ENCODE measurements at regions not wholly inside any gene's neighbourhood (a gene's known extent, or its start where the extent isn't known, plus 50 kb on each side); places are given as distances from the start of the nearest gene placed in this dataset.

DNA sequence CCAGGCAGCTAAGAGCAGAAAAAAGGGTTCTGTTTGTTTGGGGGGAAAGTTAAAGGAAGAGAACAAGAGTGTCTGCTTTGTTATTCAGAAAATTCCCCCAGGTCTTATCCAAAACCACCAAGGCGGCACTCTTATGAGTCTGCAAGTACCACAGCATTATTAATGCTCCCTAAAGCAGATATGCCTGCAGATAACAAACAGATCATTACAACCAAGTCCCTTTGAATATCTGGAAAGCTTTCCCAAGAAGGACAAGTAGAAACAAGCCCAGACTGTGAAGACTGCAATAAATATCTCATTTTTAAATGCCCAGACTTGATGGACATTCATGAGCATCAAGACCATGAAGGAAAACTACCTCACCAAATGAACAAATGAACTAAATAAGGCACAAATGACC is 278.6 kb upstream of the TMEFF2 start:
- Histone ChIP-seq H3K9ac (ENCODE audit: low read length) (no peak overlapping the region), H3K27me3 (ENCODE audit: control insufficient read depth in 1 of 2, insufficient read depth in 2 of 2, low read length in 2 of 2) (no peaks in the 10 kb centered on the region), H3K36me3 (ENCODE audit: insufficient read depth, low read length) (no peaks in the 10 kb centered on the region), H3K9me3 (ENCODE audit: low read length) (no peaks in the 10 kb centered on the region), H3K4me3 (ENCODE audit: low read depth in 1 of 2, low read length in 2 of 2) (no peak overlapping the region), H3K4me1 (ENCODE audit: insufficient read depth, low read length) (no peaks in the 10 kb centered on the region), H3K27ac (ENCODE audit: low read depth, low read length) (no peak overlapping the region)

DNA sequence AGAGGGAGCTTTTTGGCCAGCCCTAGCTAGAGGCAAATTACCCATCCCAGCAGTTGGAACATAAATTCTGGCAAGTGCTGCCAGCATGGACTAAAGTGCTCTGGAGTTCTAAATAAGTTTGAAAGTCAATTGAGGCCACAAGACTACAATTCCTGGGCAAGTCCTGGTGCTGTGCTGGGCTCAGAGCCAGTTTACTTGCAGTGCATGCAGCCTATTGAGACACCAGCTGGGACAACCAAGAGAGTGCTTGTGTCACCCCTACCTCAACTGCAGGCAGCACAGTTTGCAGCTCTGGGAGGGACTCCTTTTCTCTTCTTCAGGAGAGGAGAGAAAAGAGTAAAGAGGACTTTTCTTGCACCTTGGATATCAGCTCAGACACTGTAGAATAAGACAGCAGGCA is 277.2 kb upstream of the TMEFF2 start:
- no peaks in the 10 kb centered on the region for H3K27me3 ChIP-seq (ENCODE audit: control insufficient read depth in 1 of 2, insufficient read depth in 2 of 2, low read length in 2 of 2)
- no peaks in the 10 kb centered on the region for H3K9me3 ChIP-seq (ENCODE audit: low read length)
- no peak overlapping the region for H3K9ac ChIP-seq (ENCODE audit: low read length)
- H3K27ac ChIP-seq (ENCODE audit: low read depth, low read length): no peak overlapping the region
- no peaks in the 10 kb centered on the region for H3K36me3 ChIP-seq (ENCODE audit: insufficient read depth, low read length)
- no peak overlapping the region for H3K4me3 ChIP-seq (ENCODE audit: low read depth in 1 of 2, low read length in 2 of 2)
- no peaks in the 10 kb centered on the region for H3K4me1 ChIP-seq (ENCODE audit: insufficient read depth, low read length)

DNA sequence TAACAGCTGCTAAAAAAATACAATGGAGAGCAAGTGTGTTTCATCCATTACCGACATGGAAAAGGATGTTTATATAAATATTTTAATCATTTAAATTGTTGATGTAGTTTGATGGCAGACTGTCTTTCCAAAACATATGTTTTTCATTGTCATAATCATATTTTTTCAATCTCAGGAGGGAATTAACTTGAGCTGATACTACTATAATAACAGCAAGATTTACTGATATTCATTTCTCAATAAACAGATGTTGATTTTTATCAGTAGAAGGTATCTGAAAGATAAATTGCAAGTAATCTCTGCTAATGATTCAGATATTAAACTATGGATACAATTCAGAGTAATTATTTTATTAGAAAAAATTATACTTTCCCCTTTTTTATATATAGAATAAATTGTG is 274.9 kb upstream of the TMEFF2 start:
- no peaks in the 10 kb centered on the region for H3K36me3 ChIP-seq (ENCODE audit: insufficient read depth, low read length)
- no peaks in the 10 kb centered on the region for H3K27me3 ChIP-seq (ENCODE audit: control insufficient read depth in 1 of 2, insufficient read depth in 2 of 2, low read length in 2 of 2)
- no peaks in the 10 kb centered on the region for H3K9me3 ChIP-seq (ENCODE audit: low read length)
- no peak overlapping the region for H3K4me3 ChIP-seq (ENCODE audit: low read depth in 1 of 2, low read length in 2 of 2)
- H3K9ac ChIP-seq (ENCODE audit: low read length): no peak overlapping the region
- H3K27ac ChIP-seq (ENCODE audit: low read depth, low read length): no peak overlapping the region
- no peaks in the 10 kb centered on the region for H3K4me1 ChIP-seq (ENCODE audit: insufficient read depth, low read length)

DNA sequence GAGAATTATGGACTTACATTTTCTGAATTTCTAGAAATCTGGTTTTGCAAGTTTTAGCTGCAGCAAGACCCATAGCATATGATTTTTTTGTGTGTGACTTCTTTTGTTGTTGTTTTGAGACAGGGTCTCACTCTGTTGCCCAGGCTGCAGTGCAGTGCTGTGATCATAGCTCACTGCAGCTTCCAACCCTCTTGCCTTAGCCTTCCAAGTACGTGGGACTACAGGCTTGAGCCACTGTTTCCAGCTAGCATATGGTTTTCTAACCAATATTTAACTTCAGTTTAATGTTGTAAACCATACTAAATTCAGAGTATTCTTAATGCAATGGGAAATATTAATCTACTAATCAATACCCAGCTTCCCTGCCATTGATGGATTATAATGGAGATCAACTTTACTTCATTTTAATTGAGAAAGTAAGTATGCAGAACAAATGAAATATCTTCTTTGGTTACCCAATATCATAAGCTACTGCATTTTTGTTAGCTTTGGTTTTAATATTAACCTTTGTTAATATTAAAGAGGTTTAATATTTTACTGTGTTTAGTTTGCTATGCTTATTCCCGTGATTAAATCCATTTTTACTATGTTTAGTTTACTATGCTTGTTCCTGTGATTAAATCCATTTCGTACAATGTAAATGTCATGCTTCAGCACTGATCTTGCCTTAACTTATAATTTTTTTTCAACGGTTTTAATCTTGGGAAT is 273.4 kb upstream of the TMEFF2 start:
- Histone ChIP-seq H3K9me3 (ENCODE audit: low read length) (no peaks in the 10 kb centered on the region), H3K27me3 (ENCODE audit: control insufficient read depth in 1 of 2, insufficient read depth in 2 of 2, low read length in 2 of 2) (no peaks in the 10 kb centered on the region), H3K36me3 (ENCODE audit: insufficient read depth, low read length) (no peaks in the 10 kb centered on the region), H3K27ac (ENCODE audit: low read depth, low read length) (no peak overlapping the region), H3K9ac (ENCODE audit: low read length) (no peak overlapping the region), H3K4me1 (ENCODE audit: insufficient read depth, low read length) (no peaks in the 10 kb centered on the region), H3K4me3 (ENCODE audit: low read depth in 1 of 2, low read length in 2 of 2) (no peak overlapping the region)

- no peaks in the 10 kb centered on the region for H3K9me3 ChIP-seq (ENCODE audit: low read length)
- no peak overlapping the region for H3K9ac ChIP-seq (ENCODE audit: low read length)
- no peaks in the 10 kb centered on the region for H3K36me3 ChIP-seq (ENCODE audit: insufficient read depth, low read length)
- no peak overlapping the region for H3K27ac ChIP-seq (ENCODE audit: low read depth, low read length)
- H3K4me3 ChIP-seq (ENCODE audit: low read depth in 1 of 2, low read length in 2 of 2): no peak overlapping the region
- no peaks in the 10 kb centered on the region for H3K27me3 ChIP-seq (ENCODE audit: control insufficient read depth in 1 of 2, insufficient read depth in 2 of 2, low read length in 2 of 2)
- no peaks in the 10 kb centered on the region for H3K4me1 ChIP-seq (ENCODE audit: insufficient read depth, low read length)
Measured at GRCh38 chr2:192465141-192465540, 270.4 kb upstream of the TMEFF2 start.

GRCh38 chr2:192459422-192459821 is 264.7 kb upstream of the TMEFF2 start:
- Histone ChIP-seq H3K9me3 (ENCODE audit: low read length) (no peaks in the 10 kb centered on the region), H3K27ac (ENCODE audit: low read depth, low read length) (no peak overlapping the region), H3K4me3 (ENCODE audit: low read depth in 1 of 2, low read length in 2 of 2) (no peak overlapping the region), H3K9ac (ENCODE audit: low read length) (no peak overlapping the region), H3K27me3 (ENCODE audit: control insufficient read depth in 1 of 2, insufficient read depth in 2 of 2, low read length in 2 of 2) (no peaks in the 10 kb centered on the region), H3K4me1 (ENCODE audit: insufficient read depth, low read length) (no peaks in the 10 kb centered on the region), H3K36me3 (ENCODE audit: insufficient read depth, low read length) (no peaks in the 10 kb centered on the region)

- H3K9me3 ChIP-seq (ENCODE audit: low read length): no peaks in the 10 kb centered on the region
- no peak overlapping the region for H3K4me3 ChIP-seq (ENCODE audit: low read depth in 1 of 2, low read length in 2 of 2)
Measured at GRCh38 chr2:192448881-192449280, 254.1 kb upstream of the TMEFF2 start.

GRCh38 chr2:192444286-192444838 is 249.6 kb upstream of the TMEFF2 start:
- Histone ChIP-seq H3K9ac (ENCODE audit: low read length) (no peak overlapping the region), H3K9me3 (ENCODE audit: low read length) (no peaks in the 10 kb centered on the region), H3K36me3 (ENCODE audit: insufficient read depth, low read length) (no peaks in the 10 kb centered on the region), H3K4me3 (ENCODE audit: low read depth in 1 of 2, low read length in 2 of 2) (no peak overlapping the region), H3K4me1 (ENCODE audit: insufficient read depth, low read length) (no peaks in the 10 kb centered on the region), H3K27me3 (ENCODE audit: control insufficient read depth in 1 of 2, insufficient read depth in 2 of 2, low read length in 2 of 2) (no peaks in the 10 kb centered on the region), H3K27ac (ENCODE audit: low read depth, low read length) (no peak overlapping the region)

More at GRCh38 chr2:192448881-192449280, 254.1 kb upstream of the TMEFF2 start:
- Histone ChIP-seq H3K27ac (ENCODE audit: low read depth, low read length) (no peak overlapping the region), H3K4me1 (ENCODE audit: insufficient read depth, low read length) (no peaks in the 10 kb centered on the region), H3K27me3 (ENCODE audit: control insufficient read depth in 1 of 2, insufficient read depth in 2 of 2, low read length in 2 of 2) (no peaks in the 10 kb centered on the region), H3K36me3 (ENCODE audit: insufficient read depth, low read length) (no peaks in the 10 kb centered on the region), H3K9ac (ENCODE audit: low read length) (no peak overlapping the region)

GRCh38 chr2:192443831-192444230 is 249.1 kb upstream of the TMEFF2 start:
- Histone ChIP-seq H3K4me3 (ENCODE audit: low read depth in 1 of 2, low read length in 2 of 2) (no peak overlapping the region), H3K36me3 (ENCODE audit: insufficient read depth, low read length) (no peaks in the 10 kb centered on the region), H3K9ac (ENCODE audit: low read length) (no peak overlapping the region), H3K27me3 (ENCODE audit: control insufficient read depth in 1 of 2, insufficient read depth in 2 of 2, low read length in 2 of 2) (no peaks in the 10 kb centered on the region), H3K9me3 (ENCODE audit: low read length) (no peaks in the 10 kb centered on the region), H3K4me1 (ENCODE audit: insufficient read depth, low read length) (no peaks in the 10 kb centered on the region), H3K27ac (ENCODE audit: low read depth, low read length) (no peak overlapping the region)

DNA sequence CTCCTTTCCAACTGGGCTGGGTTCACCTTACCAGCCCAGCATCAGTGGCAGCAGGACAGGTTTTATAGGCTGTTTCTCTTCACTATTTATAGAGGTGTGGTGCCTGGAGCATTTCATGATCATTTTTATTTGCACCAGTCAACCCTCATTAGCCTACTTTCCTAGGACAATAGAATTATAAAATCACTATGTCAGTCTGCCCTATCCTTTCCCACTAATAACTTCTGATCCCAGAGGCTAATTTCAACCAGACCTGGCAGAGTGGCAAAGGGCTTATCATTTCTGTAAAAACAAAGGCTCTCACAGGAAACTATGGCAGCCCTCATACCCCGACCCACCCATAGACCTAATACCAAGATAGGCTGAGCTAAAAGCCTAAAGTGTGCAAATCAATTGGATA is 243.5 kb upstream of the TMEFF2 start:
- H3K4me3 ChIP-seq (ENCODE audit: low read depth in 1 of 2, low read length in 2 of 2): no peak overlapping the region
- no peaks in the 10 kb centered on the region for H3K27me3 ChIP-seq (ENCODE audit: control insufficient read depth in 1 of 2, insufficient read depth in 2 of 2, low read length in 2 of 2)
- H3K9ac ChIP-seq (ENCODE audit: low read length): no peak overlapping the region
- no peaks in the 10 kb centered on the region for H3K4me1 ChIP-seq (ENCODE audit: insufficient read depth, low read length)
- no peak overlapping the region for H3K27ac ChIP-seq (ENCODE audit: low read depth, low read length)
- H3K36me3 ChIP-seq (ENCODE audit: insufficient read depth, low read length): no peaks in the 10 kb centered on the region
- no peaks in the 10 kb centered on the region for H3K9me3 ChIP-seq (ENCODE audit: low read length)

- H3K4me1 ChIP-seq (ENCODE audit: insufficient read depth, low read length): no peaks in the 10 kb centered on the region
- no peak overlapping the region for H3K4me3 ChIP-seq (ENCODE audit: low read depth in 1 of 2, low read length in 2 of 2)
- H3K27me3 ChIP-seq (ENCODE audit: control insufficient read depth in 1 of 2, insufficient read depth in 2 of 2, low read length in 2 of 2): no peaks in the 10 kb centered on the region
- H3K27ac ChIP-seq (ENCODE audit: low read depth, low read length): no peak overlapping the region
- no peaks in the 10 kb centered on the region for H3K36me3 ChIP-seq (ENCODE audit: insufficient read depth, low read length)
- no peaks in the 10 kb centered on the region for H3K9me3 ChIP-seq (ENCODE audit: low read length)
- no peak overlapping the region for H3K9ac ChIP-seq (ENCODE audit: low read length)
Measured at GRCh38 chr2:192437653-192438052, 242.9 kb upstream of the TMEFF2 start.

DNA sequence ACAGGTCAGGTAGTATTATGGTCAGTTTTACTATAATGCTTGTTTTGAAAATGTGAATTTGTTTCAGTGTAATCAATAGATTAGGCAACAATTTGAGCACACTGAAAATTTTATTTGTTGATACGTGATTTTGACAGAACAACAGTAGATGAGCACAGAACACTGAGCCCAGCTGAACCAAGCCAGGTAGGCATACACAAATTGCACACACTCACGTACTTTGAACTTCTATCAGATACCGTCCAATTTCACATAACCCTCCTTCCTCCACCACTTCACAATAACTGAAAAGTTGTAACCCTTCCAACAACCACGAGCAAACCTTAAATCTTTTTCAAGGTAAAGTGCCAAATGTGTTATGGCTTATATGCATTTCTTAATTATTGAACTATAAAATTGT is 229.5 kb upstream of the TMEFF2 start:
- H3K27ac ChIP-seq (ENCODE audit: low read depth, low read length): no peak overlapping the region
- no peak overlapping the region for H3K4me3 ChIP-seq (ENCODE audit: low read depth in 1 of 2, low read length in 2 of 2)
- no peaks in the 10 kb centered on the region for H3K27me3 ChIP-seq (ENCODE audit: control insufficient read depth in 1 of 2, insufficient read depth in 2 of 2, low read length in 2 of 2)
- H3K9me3 ChIP-seq (ENCODE audit: low read length): no peaks in the 10 kb centered on the region
- no peaks in the 10 kb centered on the region for H3K4me1 ChIP-seq (ENCODE audit: insufficient read depth, low read length)
- no peaks in the 10 kb centered on the region for H3K36me3 ChIP-seq (ENCODE audit: insufficient read depth, low read length)
- H3K9ac ChIP-seq (ENCODE audit: low read length): no peak overlapping the region

Data from muscle layer of colon (tissue), 2 donors.